Glutamatergic neuron (in vitro differentiated cells): ENCODE measurements at regions not wholly inside any gene's neighbourhood (a gene's known extent, or its start where the extent isn't known, plus 50 kb on each side); places are given as distances from the start of the nearest gene placed in this dataset.
A peak's percentile ranks its signal among the peaks of the same experiment; 100 is the strongest.

Experiments
- DNase-seq: peaks from one replicate; pipeline ENCODE4 v3.0.0; 2022
- H3K27ac Mint-ChIP-seq: one replicate; pipeline ENCODE4 v1.8.0; 2020; ENCODE audit warnings: mild to moderate bottlenecking, mixed read lengths, inconsistent platforms; ENCODE audit not compliant: unreplicated experiment
- H3K27me3 Mint-ChIP-seq: one replicate; pipeline ENCODE4 v1.8.0; 2020; ENCODE audit warnings: mild to moderate bottlenecking, moderate library complexity, mixed read lengths, inconsistent platforms; ENCODE audit not compliant: unreplicated experiment
- H3K36me3 Mint-ChIP-seq: one replicate; pipeline ENCODE4 v1.8.0; 2020; ENCODE audit warnings: mild to moderate bottlenecking, mixed read lengths, inconsistent platforms; ENCODE audit not compliant: unreplicated experiment
- H3K4me1 Mint-ChIP-seq: one replicate; pipeline ENCODE4 v1.8.0; 2020; ENCODE audit warnings: mild to moderate bottlenecking, low read depth, mixed read lengths, inconsistent platforms; ENCODE audit not compliant: unreplicated experiment
- H3K4me3 Mint-ChIP-seq: one replicate; pipeline ENCODE4 v1.8.0; 2020; ENCODE audit warnings: mild to moderate bottlenecking, mixed read lengths, inconsistent platforms; ENCODE audit not compliant: unreplicated experiment
- H3K9me3 Mint-ChIP-seq: one replicate; pipeline ENCODE4 v1.8.0; 2020; ENCODE audit warnings: mild to moderate bottlenecking, moderate library complexity, mixed read lengths, inconsistent platforms; ENCODE audit not compliant: unreplicated experiment
- TF ChIP-seq, protein P1 (sequence below): fragments of 200-600 bp; sonication (generic); IDR thresholded peaks from one replicate; pipeline ENCODE4 v1.5.0; 2021; ENCODE audit not compliant: partially characterized antibody, unreplicated experiment

DNA sequence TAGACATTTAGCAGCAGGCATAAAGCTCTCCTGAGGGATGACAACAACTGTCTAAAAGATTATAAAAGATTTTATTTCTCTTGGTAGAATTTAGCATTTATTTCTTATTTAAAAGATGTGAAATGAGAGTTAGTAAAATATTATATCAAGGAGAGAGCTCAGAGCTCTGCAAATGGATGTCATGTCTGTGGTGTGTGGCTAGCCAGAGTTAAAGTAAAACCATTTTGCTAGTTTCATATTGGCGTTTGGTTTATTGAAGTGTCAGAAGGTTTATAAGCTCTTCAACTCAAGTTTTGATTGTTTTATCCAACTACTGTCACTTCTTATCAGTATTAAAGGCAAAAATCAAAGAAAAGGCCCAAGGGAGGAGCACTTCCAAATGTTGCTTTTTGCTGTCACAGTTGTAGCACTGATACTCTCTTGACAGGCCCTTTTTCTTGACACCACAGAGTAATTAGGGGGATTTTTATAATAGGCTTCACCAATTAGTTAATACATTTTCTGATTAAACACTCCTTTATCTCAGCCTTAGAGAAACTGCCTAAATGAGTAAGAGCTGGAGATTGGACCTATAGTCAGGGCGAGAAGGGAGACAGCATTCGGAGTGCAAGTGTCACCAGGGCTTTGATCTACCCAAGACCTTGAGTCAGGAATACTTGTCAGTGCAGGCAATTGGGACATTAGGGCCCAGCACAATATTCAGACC is 233.9 kb downstream of the PTBP2 start:
- H3K27ac Mint-ChIP-seq, result no peak overlapping the region
- TF ChIP-seq, protein P1, sequence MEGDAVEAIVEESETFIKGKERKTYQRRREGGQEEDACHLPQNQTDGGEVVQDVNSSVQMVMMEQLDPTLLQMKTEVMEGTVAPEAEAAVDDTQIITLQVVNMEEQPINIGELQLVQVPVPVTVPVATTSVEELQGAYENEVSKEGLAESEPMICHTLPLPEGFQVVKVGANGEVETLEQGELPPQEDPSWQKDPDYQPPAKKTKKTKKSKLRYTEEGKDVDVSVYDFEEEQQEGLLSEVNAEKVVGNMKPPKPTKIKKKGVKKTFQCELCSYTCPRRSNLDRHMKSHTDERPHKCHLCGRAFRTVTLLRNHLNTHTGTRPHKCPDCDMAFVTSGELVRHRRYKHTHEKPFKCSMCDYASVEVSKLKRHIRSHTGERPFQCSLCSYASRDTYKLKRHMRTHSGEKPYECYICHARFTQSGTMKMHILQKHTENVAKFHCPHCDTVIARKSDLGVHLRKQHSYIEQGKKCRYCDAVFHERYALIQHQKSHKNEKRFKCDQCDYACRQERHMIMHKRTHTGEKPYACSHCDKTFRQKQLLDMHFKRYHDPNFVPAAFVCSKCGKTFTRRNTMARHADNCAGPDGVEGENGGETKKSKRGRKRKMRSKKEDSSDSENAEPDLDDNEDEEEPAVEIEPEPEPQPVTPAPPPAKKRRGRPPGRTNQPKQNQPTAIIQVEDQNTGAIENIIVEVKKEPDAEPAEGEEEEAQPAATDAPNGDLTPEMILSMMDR, result no peak
- H3K9me3 Mint-ChIP-seq, result no peaks in the 10 kb centered on the region
- DNase-seq, result no peak
- no peaks in the 10 kb centered on the region for H3K27me3 Mint-ChIP-seq
- H3K4me3 Mint-ChIP-seq, result no peak overlapping the region
- no peaks in the 10 kb centered on the region for H3K4me1 Mint-ChIP-seq
- H3K36me3 Mint-ChIP-seq, result no peaks in the 10 kb centered on the region

DNA sequence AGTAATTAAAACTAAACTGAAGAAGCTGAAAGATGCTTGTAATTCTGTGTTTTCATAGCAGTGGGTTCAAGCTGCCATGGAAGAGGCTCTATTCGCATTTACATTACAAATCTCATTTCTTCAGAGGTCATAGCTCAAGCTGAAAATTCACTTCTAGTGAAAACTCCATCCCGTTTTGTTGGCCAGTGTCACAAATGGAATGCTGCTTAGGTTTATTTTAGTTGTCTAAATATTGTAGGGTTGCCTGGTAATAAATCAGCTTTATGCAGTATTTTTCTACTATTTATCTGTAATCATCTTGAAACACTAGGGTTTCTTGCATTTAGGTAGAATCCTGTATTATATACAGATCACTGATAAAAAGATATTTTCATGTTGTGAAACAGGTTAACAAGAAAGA is 240.6 kb downstream of the PTBP2 start:
- no peak overlapping the region for H3K4me3 Mint-ChIP-seq
- TF ChIP-seq, protein P1, result no peak
- H3K27me3 Mint-ChIP-seq, result no peaks in the 10 kb centered on the region
- H3K36me3 Mint-ChIP-seq, result no peaks in the 10 kb centered on the region
- no peak overlapping the region for H3K27ac Mint-ChIP-seq
- DNase-seq, result no peak
- peaks cover 5% of the 10 kb centered on the region for H3K4me1 Mint-ChIP-seq
- no peaks in the 10 kb centered on the region for H3K9me3 Mint-ChIP-seq

DNA sequence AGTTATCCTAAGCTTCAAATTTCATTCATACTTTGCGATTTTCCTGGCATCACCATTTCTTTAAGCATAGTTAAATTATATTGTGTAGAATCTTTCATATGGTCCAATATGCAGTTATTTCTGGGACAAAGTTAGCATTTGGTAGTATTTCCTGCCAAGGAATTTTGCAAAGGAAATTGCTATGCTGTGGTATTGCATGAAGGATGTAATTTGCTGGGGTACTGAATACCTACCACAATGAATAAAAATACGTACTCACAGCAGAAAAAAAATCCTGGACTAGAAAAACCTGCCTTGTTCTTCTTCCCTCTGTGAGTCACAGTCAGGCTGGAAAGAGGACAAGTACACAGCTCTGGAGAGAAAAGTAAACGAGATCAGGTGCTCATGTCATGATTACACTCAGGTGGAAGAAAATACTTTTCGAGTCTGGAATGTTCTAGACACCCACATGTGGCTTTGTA is 241.2 kb downstream of the PTBP2 start:
- no peak overlapping the region for H3K27ac Mint-ChIP-seq

DNA sequence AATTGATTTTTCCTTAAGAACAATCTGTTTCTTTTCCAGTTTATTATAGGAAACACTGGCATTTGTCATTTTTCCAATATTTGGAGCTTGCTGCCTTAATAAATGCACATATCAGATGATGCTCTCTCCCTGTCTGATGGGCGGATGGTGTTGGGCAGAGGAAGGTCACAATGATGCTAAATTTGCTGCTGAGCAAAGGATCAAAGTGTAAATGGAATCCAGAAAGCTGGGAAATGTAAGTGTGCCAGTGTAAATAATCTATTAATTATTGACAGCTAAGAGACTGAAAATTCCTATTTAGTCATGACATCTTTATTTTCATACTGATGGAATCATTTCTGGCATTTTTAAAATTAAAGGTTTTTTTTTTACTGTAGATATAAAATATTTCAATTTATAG is 243.2 kb downstream of the PTBP2 start:
- no peaks in the 10 kb centered on the region for H3K36me3 Mint-ChIP-seq
- peaks cover 12% of the 10 kb centered on the region for H3K4me1 Mint-ChIP-seq
- H3K27me3 Mint-ChIP-seq, result peaks cover 1% of the 10 kb centered on the region
- DNase-seq, result no peak
- H3K27ac Mint-ChIP-seq, result peak overlapping the region; percentile 19
- TF ChIP-seq, protein P1, result no peak
- no peaks in the 10 kb centered on the region for H3K9me3 Mint-ChIP-seq
- peak overlapping the region; percentile 9 for H3K4me3 Mint-ChIP-seq

More for the DNA sequence above, 241.2 kb downstream of the PTBP2 start:
- no peak overlapping the region for H3K4me3 Mint-ChIP-seq
- TF ChIP-seq, protein P1, result no peak
- no peaks in the 10 kb centered on the region for H3K36me3 Mint-ChIP-seq
- H3K4me1 Mint-ChIP-seq, result peaks cover 5% of the 10 kb centered on the region
- H3K27me3 Mint-ChIP-seq, result no peaks in the 10 kb centered on the region
- no peaks in the 10 kb centered on the region for H3K9me3 Mint-ChIP-seq
- no peak for DNase-seq

DNA sequence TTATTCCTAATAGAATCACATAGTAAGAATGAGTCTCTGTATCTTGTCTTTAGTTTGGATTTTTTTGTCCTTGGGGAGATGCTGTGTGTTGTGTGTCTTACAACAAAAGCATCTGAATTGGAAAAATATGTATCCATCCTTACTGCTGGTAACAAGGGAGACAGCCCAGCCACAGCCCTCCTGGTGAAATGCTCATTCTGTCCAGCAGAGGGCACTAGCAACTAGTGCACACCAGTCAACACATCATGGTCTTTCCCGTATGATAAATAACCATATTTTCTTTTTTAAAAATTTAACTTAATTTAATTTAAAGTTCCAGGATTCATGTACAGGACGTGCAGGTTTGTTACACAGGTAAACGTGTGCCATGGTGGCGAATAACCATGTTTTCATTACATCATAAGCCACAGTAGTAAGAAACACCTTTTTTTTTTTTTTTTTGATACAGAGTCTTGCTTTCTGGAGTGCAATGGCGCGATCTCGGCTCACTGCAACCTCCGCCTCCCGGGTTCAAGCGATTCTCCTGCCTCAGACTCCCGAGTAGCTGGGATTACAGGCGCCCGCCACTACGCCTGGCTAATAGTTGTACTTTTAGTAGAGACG is 245.1 kb downstream of the PTBP2 start:
- H3K27me3 Mint-ChIP-seq, result peaks cover 1% of the 10 kb centered on the region
- H3K4me1 Mint-ChIP-seq, result peaks cover 15% of the 10 kb centered on the region
- TF ChIP-seq, protein P1, result peak; percentile 94
- DNase-seq, result peak; percentile 88
- no peak overlapping the region for H3K27ac Mint-ChIP-seq
- no peaks in the 10 kb centered on the region for H3K36me3 Mint-ChIP-seq
- H3K9me3 Mint-ChIP-seq, result no peaks in the 10 kb centered on the region
- no peak overlapping the region for H3K4me3 Mint-ChIP-seq
